ENCODE measurements at regions not wholly inside any gene's neighbourhood (a gene's known extent, or its start where the extent isn't known, plus 50 kb on each side); places are given as distances from the start of the nearest gene placed in this dataset.

DNA sequence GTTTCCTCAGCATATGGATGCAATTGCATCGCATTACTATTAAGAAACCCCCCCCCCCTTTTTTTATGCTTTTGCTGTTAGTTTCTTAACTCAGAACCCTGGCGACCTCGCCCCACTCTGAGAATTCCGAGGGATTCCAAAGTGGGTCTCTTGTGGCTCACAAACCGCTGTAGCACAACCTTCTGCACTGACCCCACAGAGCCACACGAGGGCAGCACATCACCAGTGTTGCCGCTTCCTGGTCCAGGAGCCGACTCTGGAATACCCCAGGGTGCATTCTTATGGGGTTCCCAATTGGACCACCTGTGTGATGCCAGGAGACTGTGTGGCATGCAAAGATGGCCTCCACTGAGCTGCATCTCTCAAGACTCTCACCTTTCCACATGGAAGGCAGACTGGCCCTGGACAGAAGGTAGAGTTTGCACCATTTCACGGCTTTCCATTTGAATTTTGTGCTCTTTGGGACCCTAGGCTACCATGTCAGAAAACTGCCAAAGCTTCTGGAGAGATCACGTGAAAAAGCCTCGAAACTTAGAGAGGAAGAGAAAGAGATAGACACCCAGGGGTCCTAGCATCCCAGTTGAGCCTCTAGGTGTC is 432.7 kb upstream of the ASIC2 start:
- Histone ChIP-seq H3K9me3 (no peaks in the 10 kb centered on the region), H3K36me3 (no peaks in the 10 kb centered on the region), H3K27me3 (no peaks in the 10 kb centered on the region), H3K4me3 (no peak overlapping the region), H3K27ac (no peak overlapping the region), H3K4me1 (ENCODE audit: insufficient read depth) (no peaks in the 10 kb centered on the region)
- TF ChIP-seq EP300 (IDR thresholded peaks at IDR 0.05) (no peak), POLR2A (IDR thresholded peaks at IDR 0.05) (no peak), CTCF (IDR thresholded peaks at IDR 0.05) (no peak)
- intact Hi-C loops (cut with DNase I), result no loop called here
- no peak for DNase-seq
- WGBS, 3 donors, result 23 to 26% (median 25%) methylated on average over 11 of the region's 11 CpGs

- Histone ChIP-seq H3K4me1 (ENCODE audit: insufficient read depth) (no peaks in the 10 kb centered on the region), H3K27me3 (no peaks in the 10 kb centered on the region), H3K27ac (no peak overlapping the region), H3K36me3 (no peaks in the 10 kb centered on the region), H3K9me3 (no peaks in the 10 kb centered on the region), H3K4me3 (no peak overlapping the region)
- intact Hi-C loops (cut with DNase I), result no loop called here
- no peak for DNase-seq
- TF ChIP-seq EP300 (IDR thresholded peaks at IDR 0.05) (no peak), CTCF (IDR thresholded peaks at IDR 0.05) (no peak), POLR2A (IDR thresholded peaks at IDR 0.05) (no peak)
- 0 to 9% (median 4%) methylated on average over 2 of the region's 2 CpGs for WGBS, 3 donors
Observed at GRCh38 chr17:33730131-33730530, 437.0 kb upstream of the ASIC2 start.

DNA sequence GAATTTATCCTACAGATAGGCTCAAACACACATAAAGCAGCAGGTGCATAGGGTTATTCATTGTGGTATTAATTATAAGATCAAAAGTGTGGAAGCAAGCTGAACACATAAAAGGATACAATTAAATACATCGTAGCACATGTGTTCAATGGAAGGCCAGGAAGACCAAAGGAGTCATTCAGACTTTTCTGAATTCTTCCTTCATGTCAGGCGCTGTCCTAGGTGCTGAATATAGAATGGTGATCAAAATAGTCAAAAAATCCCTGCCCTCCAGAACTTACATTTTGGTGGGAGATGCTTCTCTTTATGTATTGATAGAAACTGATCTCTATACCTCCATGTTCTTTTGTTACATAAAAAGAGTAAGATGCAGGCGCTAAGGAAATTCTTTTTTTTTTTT is 439.0 kb upstream of the ASIC2 start:
- intact Hi-C loops (cut with DNase I), result no loop called here
- Histone ChIP-seq H3K36me3 (no peaks in the 10 kb centered on the region), H3K9me3 (no peaks in the 10 kb centered on the region), H3K27me3 (no peaks in the 10 kb centered on the region), H3K4me1 (ENCODE audit: insufficient read depth) (no peaks in the 10 kb centered on the region), H3K27ac (no peak overlapping the region), H3K4me3 (no peak overlapping the region)
- WGBS, 3 donors, result 29 to 37% (median 29%) methylated on average over 3 of the region's 3 CpGs
- TF ChIP-seq EP300 (IDR thresholded peaks at IDR 0.05) (no peak), CTCF (IDR thresholded peaks at IDR 0.05) (no peak)
- DNase-seq, result no peak

DNA sequence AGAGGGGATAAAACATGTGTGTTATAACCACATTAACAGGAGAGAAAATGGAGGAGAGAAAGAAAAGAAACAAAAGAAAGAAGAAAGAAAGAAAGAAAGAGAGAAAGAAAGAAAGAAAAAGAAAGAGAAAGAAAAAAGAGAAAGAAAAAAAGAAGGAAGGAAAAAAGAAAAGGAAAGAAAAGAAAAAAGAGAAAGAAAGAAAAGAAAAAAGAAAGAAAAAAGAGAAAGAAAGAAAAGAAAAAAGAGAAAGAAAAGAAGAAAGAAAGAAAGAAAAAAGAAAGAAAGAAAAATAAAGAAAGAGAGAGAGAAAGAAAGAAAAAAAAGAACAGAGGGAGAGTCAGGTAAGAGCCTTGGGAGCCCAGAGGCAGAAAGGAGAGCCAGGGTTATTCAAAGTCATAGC is 446.6 kb upstream of the ASIC2 start:
- no peak for DNase-seq
- intact Hi-C loops (cut with DNase I), result no loop called here
- H3K4me1 ChIP-seq (ENCODE audit: insufficient read depth), result no peaks in the 10 kb centered on the region
- H3K36me3 ChIP-seq, result no peaks in the 10 kb centered on the region
- H3K27ac ChIP-seq, result no peak overlapping the region
- no peaks in the 10 kb centered on the region for H3K27me3 ChIP-seq
- no peak for TF ChIP-seq POLR2A (IDR thresholded peaks at IDR 0.05)
- no peaks in the 10 kb centered on the region for H3K9me3 ChIP-seq
- no peak overlapping the region for H3K4me3 ChIP-seq

- Histone ChIP-seq H3K9me3 (no peaks in the 10 kb centered on the region), H3K27ac (no peak overlapping the region), H3K4me3 (no peak overlapping the region), H3K4me1 (ENCODE audit: insufficient read depth) (no peaks in the 10 kb centered on the region), H3K27me3 (no peaks in the 10 kb centered on the region), H3K36me3 (no peaks in the 10 kb centered on the region)
- 39 to 44% (median 42%) methylated on average over 3 of the region's 3 CpGs for WGBS, 3 donors
- TF ChIP-seq EP300 (IDR thresholded peaks at IDR 0.05) (no peak), CTCF (IDR thresholded peaks at IDR 0.05) (no peak), POLR2A (IDR thresholded peaks at IDR 0.05) (no peak)
- intact Hi-C loops (cut with DNase I), result no loop called here
- no peak for DNase-seq
Observed at GRCh38 chr17:33745047-33745760, 452.1 kb upstream of the ASIC2 start.
